Heart left ventricle (tissue), 16 donors: ENCODE measurements at regions not wholly inside any gene's neighbourhood (a gene's known extent, or its start where the extent isn't known, plus 50 kb on each side); places are given as distances from the start of the nearest gene placed in this dataset.

Experiments
- ATAC-seq, 4 donors: fragments of 200-7000 bp; cut with Tn5 transposase; one replicate each; pipeline ENCODE4 v1.9.1; 2020 to 2022; ENCODE audit warnings: moderate library complexity in 4 of 4, mild to moderate bottlenecking in 3 of 4, moderate number of reproducible peaks in 1 of 4
- DNase-seq, 5 donors: peaks; one replicate each; pipeline ENCODE4 v3.0.0-alpha.2; 2020
- H3K27ac ChIP-seq, 12 donors: fragments of 200-600 bp; sonication (generic) in 4 of 12; one replicate each; pipeline versions ENCODE4 v1.5.0 to v1.8.0; 2016 to 2022; ENCODE audit warnings: mild to moderate bottlenecking in 2 of 12
- H3K27me3 ChIP-seq, 9 donors: fragments of 200-600 bp; sonication (generic) in 2 of 9; one replicate each; pipeline versions ENCODE4 v1.5.1 to v1.8.0; 2016 to 2022; ENCODE audit warnings: mild to moderate bottlenecking in 3 of 9
- H3K36me3 ChIP-seq, 9 donors: fragments of 200-600 bp; sonication (generic) in 2 of 9; one replicate each; pipeline versions ENCODE4 v1.5.0 to v1.8.0; 2018 to 2022; ENCODE audit warnings: mild to moderate bottlenecking in 2 of 9
- H3K4me1 ChIP-seq, 12 donors: fragments of 200-600 bp; sonication (generic) in 4 of 12; one replicate each; pipeline versions ENCODE4 v1.5.0 to v1.8.0; 2016 to 2022; ENCODE audit warnings: mild to moderate bottlenecking in 3 of 12
- H3K4me3 ChIP-seq, 12 donors: fragments of 200-600 bp; sonication (generic) in 4 of 12; one replicate each; pipeline versions ENCODE4 v1.5.0 to v1.8.0; 2017 to 2022; ENCODE audit warnings: mild to moderate bottlenecking in 9 of 12, moderate library complexity in 4 of 12
- H3K9me3 ChIP-seq, 12 donors: fragments of 200-600 bp; sonication (generic) in 4 of 12; one replicate each; pipeline versions ENCODE4 v1.5.0 to v1.8.0; 2016 to 2022; ENCODE audit warnings: mild to moderate bottlenecking in 1 of 12
- POLR2A ChIP-seq, 2 donors: fragments of 450-650 bp; IDR thresholded peaks; one replicate each; pipeline ENCODE4 v1.6.1; 2017; ENCODE audit warnings: antibody characterized with exemption in 2 of 2, mild to moderate bottlenecking in 2 of 2, moderate library complexity in 2 of 2
- WGBS, 4 donors: extraction: QIAGEN DNeasy Blood & Tissue Kit in 2 of 4; methylation state at CpG; one replicate each; pipeline versions ENCODE4 v1.1.5 to v1.1.7; 2013 to 2018; 5-methylcytosine and 5-hydroxymethylcytosine counted together
- intact Hi-C, 10 donors: fragments of 100-400 bp; cut with DNase I; formaldehyde crosslinking; loops; one replicate each; pipeline versions ENCODE4 v1.11.1 to v1.14.2; 2022
- TF ChIP-seq, protein P1 (sequence below), 12 donors: fragments of 200-600 bp; sonication (generic) in 4 of 12; IDR thresholded peaks; one replicate each; pipeline versions ENCODE4 v1.5.0 to v1.8.0; 2018 to 2022; ENCODE audit warnings: antibody characterized with exemption in 12 of 12, mild to moderate bottlenecking in 5 of 12
- donor health status: ischemic (EF 13 %, LVEDD 7.1; RV severe dilation, severe dysfunction).
- donor health status: healthy with polysubstance abuse.
- donor health status: DM: no; HTN: yes; CAD: no.
- donor health status: DM: no; HTN: no; CAD: no.
- donor health status: ischemic (EF 25% LVEDD 6.9; RV normal size, moderate dysfunction).
- donor health status: ischemic (EF 25% LVEDD 5.7; RV mildly dilated, moderate dysfunction).
- donor health status: healthy.
- donor health status: DM: yes; HTN: yes; CAD: no.
- donor health status: ischemic (EF 35%, LVEDD 5.7; RV mildly dilated, moderate dysfunction).
- donor health status: nonischemic (EF 11% LVEDD 7.7; RV severe dilation, severe dysfunction).
- donor health status: DM: yes; HTN: yes; CAD: no.
- donor health status: PGD.
- donor health status: ischemic (EF 29% LVEDD 5.4; RV normal size, mild dysfunction).
- donor health status: nonischemic (EF 23%, LVEDD 6.1; RV moderate dilation, normal function).

DNA sequence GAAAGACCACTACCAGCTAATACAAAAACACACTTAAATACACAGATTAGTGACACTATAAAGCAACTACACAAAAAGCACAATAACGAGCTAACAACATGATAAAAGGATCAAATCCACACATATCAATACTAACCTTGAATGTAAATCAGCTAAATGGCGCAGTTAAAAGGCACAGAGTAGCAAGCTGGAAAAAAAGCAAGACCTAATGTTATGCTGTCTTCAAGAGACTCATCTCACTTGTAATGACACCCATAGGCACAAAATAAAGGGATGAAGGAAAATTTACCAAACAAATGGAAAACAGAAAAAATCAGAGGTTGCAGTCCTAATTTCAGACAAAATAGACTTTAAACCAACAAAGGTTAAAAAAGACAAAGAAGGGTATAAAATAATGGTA, 86.3 kb downstream of the NUS1 start:
- WGBS, 4 donors, result 61 to 67% (median 62%) methylated on average over 2 of the region's 2 CpGs
- Histone ChIP-seq H3K27ac (no peak overlapping the region), H3K4me3 (no peak overlapping the region), H3K27me3 (no peaks in the 10 kb centered on the region), H3K4me1 (no peaks in the 10 kb centered on the region), H3K9me3 (peaks cover 0 to 66% (median 16%) of the 10 kb centered on the region in 12 donors), H3K36me3 (no peaks in the 10 kb centered on the region)
- TF ChIP-seq POLR2A (IDR thresholded peaks at IDR 0.05), result no peak
- TF ChIP-seq, protein P1, sequence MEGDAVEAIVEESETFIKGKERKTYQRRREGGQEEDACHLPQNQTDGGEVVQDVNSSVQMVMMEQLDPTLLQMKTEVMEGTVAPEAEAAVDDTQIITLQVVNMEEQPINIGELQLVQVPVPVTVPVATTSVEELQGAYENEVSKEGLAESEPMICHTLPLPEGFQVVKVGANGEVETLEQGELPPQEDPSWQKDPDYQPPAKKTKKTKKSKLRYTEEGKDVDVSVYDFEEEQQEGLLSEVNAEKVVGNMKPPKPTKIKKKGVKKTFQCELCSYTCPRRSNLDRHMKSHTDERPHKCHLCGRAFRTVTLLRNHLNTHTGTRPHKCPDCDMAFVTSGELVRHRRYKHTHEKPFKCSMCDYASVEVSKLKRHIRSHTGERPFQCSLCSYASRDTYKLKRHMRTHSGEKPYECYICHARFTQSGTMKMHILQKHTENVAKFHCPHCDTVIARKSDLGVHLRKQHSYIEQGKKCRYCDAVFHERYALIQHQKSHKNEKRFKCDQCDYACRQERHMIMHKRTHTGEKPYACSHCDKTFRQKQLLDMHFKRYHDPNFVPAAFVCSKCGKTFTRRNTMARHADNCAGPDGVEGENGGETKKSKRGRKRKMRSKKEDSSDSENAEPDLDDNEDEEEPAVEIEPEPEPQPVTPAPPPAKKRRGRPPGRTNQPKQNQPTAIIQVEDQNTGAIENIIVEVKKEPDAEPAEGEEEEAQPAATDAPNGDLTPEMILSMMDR (IDR thresholded peaks at IDR 0.05), result no peak
- intact Hi-C loops, result no loop called here
- no peak for DNase-seq
- ATAC-seq, result no peak

DNA sequence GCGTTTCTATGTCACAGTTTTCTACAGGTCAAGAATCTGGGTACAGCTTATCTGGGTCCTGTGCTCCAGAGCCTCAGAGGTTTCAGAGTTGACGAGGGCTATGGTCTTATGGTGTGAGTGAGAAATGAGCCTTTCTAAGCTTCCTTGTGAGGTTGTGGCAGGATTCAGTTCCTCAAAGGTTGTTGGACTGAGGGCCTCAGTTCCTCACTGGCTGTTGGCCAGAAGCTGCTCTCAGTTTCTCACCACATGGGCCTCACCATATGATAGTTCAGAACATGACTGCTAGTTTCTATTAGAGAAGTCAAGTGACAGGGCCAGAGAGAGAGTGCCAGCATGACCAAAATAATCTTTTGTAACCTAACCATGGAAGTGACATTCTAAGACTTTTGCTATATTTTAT, 96.1 kb downstream of the NUS1 start:
- no peaks in the 10 kb centered on the region for H3K36me3 ChIP-seq
- H3K9me3 ChIP-seq, result peaks cover 0 to 18% (median 0%) of the 10 kb centered on the region in 12 donors
- no peak for DNase-seq
- intact Hi-C loops, result no loop called here
- TF ChIP-seq POLR2A (IDR thresholded peaks at IDR 0.05), result no peak
- TF ChIP-seq, protein P1 (IDR thresholded peaks at IDR 0.05), result no peak
- no peak overlapping the region for H3K4me3 ChIP-seq
- H3K27ac ChIP-seq, result no peak overlapping the region
- H3K27me3 ChIP-seq, result no peaks in the 10 kb centered on the region
- ATAC-seq, result no peak
- H3K4me1 ChIP-seq, result no peaks in the 10 kb centered on the region
- 51 to 71% (median 67%) methylated on average over 2 of the region's 2 CpGs for WGBS, 4 donors

DNA sequence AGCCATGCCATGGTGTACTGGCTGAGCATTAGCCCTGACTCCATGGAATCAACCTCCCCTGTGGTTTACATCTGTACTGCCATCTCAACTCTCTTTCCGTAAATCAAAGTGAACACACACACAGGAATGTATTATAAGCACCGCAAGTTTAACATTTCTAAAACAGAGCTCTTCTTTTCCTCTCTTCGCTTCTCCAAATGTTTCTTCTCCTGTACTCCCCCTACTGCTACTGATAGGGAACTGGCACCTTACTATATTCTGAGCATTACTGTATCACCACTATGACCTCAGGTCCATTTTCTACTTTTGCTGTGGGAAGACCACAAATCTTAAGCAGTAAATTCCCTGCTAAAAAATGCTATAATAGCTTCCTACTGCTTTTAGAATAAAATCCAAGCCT, 101.2 kb downstream of the NUS1 start:
- ATAC-seq (no peak), DNase-seq (no peak)
- Histone ChIP-seq H3K4me3 (no peak overlapping the region), H3K27me3 (no peaks in the 10 kb centered on the region), H3K27ac (no peak overlapping the region), H3K9me3 (no peaks in the 10 kb centered on the region), H3K4me1 (no peaks in the 10 kb centered on the region), H3K36me3 (no peaks in the 10 kb centered on the region)
- TF ChIP-seq POLR2A (IDR thresholded peaks at IDR 0.05), result no peak
- TF ChIP-seq, protein P1 (IDR thresholded peaks at IDR 0.05), result peak in 1 of 12 donors; percentile 5
- WGBS, 4 donors, result 53 to 60% (median 54%) methylated on average over 3 of the region's 3 CpGs
- intact Hi-C loops, result no loop called here

DNA sequence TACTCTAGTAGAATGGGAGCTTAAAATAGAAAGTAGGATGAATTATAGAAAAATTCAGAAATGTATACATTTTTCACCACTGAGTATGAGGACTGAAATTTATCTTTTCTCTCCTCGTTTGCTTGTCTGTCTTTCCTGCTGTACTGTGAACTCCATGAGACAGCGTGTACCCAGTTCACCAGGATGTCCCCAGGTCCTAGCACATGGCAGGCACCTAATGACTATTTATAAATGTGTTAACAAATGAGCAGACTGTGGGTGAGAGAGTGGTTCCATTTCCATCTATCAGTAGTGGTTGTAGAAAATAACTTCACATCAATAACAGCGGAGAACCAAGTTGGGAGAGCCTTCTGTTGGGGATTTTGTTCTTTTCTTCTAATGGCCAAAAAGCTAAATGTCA, 106.3 kb downstream of the NUS1 start:
- Histone ChIP-seq H3K4me1 (no peaks in the 10 kb centered on the region), H3K36me3 (no peaks in the 10 kb centered on the region), H3K27ac (no peak overlapping the region), H3K27me3 (no peaks in the 10 kb centered on the region), H3K4me3 (no peak overlapping the region), H3K9me3 (peaks cover 0 to 11% (median 0%) of the 10 kb centered on the region in 12 donors)
- intact Hi-C loops, result no loop called here
- ATAC-seq (peak in 2 of 4 donors; percentile 64 to 73), DNase-seq (no peak)
- 54 to 68% (median 62%) methylated on average over 3 of the region's 3 CpGs for WGBS, 4 donors
- TF ChIP-seq, protein P1 (IDR thresholded peaks at IDR 0.05), result no peak
- no peak for TF ChIP-seq POLR2A (IDR thresholded peaks at IDR 0.05)
